Testis (tissue), 2 donors: ENCODE measurements at regions not wholly inside any gene's neighbourhood (a gene's known extent, or its start where the extent isn't known, plus 50 kb on each side); places are given as distances from the start of the nearest gene placed in this dataset.

Source experiments
- CTCF ChIP-seq, 3 experiments: fragments of 450-650 bp in 2 of 3; fragments of 200-600 bp in 1 of 3; sonication (generic) in 1 of 3; IDR thresholded peaks; one replicate each; pipeline ENCODE4 v1.5.1; 2016 to 2019; ENCODE audit warnings: antibody characterized with exemption in 3 of 3, mild to moderate bottlenecking in 2 of 3, moderate library complexity in 1 of 3
- POLR2A ChIP-seq: fragments of 450-650 bp; IDR thresholded peaks from one replicate; pipeline ENCODE4 v1.6.1; 2017; ENCODE audit warnings: antibody characterized with exemption, mild to moderate bottlenecking, moderate library complexity

GRCh38 chr3:167901138-167901537 is 165.6 kb downstream of the SERPINI1 start:
- TF ChIP-seq CTCF (IDR thresholded peaks at IDR 0.05) (no peak), POLR2A (no peak)
